Endothelial cell of umbilical vein (primary cell): ENCODE measurements at regions not wholly inside any gene's neighbourhood (a gene's known extent, or its start where the extent isn't known, plus 50 kb on each side); places are given as distances from the start of the nearest gene placed in this dataset.

Experiments used
- BruUV-seq: library from RNA; stranded (reverse); fragments of 400-500 nt; replicated peaks from 2 replicates; lab custom pipeline; 2021; lab: Mats Ljungman, UMichigan
- CTCF ChIA-PET: fragments of 300-600, 350-600 bp; sonication (Branson Sonifier 250); formaldehyde crosslinking; loops from one replicate; lab custom pipeline; 2021; ENCODE audit warnings: antibody characterized with exemption, inconsistent platforms; lab: Charles Lee
- POLR2A ChIA-PET: fragments of 300-600, 350-600 bp; sonication (Branson Sonifier 250); formaldehyde crosslinking; loops from one replicate; lab custom pipeline; 2021; ENCODE audit warnings: antibody characterized with exemption, inconsistent platforms; lab: Charles Lee
- DNase-seq: peaks from one replicate; pipeline ENCODE4 v3.0.0-alpha.2; 2011; ENCODE audit warnings: low read depth, low spot score
- FAIRE-seq: peaks from 2 replicates; lab custom pipeline; 2011; peaks lifted over from hg19 to GRCh38; lab: Jason Lieb, UNC
- H2AFZ ChIP-seq: 2 replicates; pipeline ENCODE4 v1.6.0; 2012; ENCODE audit warnings: low read depth, low read length, control low read depth, inconsistent platforms
- H3K27ac ChIP-seq: 2 replicates; pipeline ENCODE4 v1.5.1; 2011; ENCODE audit warnings: low read depth, mild to moderate bottlenecking, control low read depth, low read length, moderate library complexity; ENCODE audit not compliant: insufficient read depth
- H3K27me3 ChIP-seq, 2 experiments: 2 replicates each; pipeline versions ENCODE4 v1.6.0 to v1.6.1; 2011; ENCODE audit warnings: low read length in 2 of 2, mixed read lengths in 1 of 2; ENCODE audit not compliant: control insufficient read depth in 2 of 2, insufficient read depth in 2 of 2
- H3K36me3 ChIP-seq, 2 experiments: 2 replicates in 1 of 2; 3 replicates in 1 of 2; pipeline ENCODE4 v1.5.1; 2011; ENCODE audit warnings: low read length in 2 of 2, mild to moderate bottlenecking in 1 of 2, moderate library complexity in 1 of 2; ENCODE audit not compliant: control insufficient read depth in 2 of 2, insufficient read depth in 2 of 2; ENCODE audit errors: extremely low read depth in 1 of 2
- H3K4me1 ChIP-seq: 3 replicates; pipeline ENCODE4 v1.5.1; 2011; ENCODE audit warnings: mild to moderate bottlenecking, low read length; ENCODE audit not compliant: control insufficient read depth, insufficient read depth; ENCODE audit errors: extremely low read depth
- H3K4me2 ChIP-seq: 2 replicates; pipeline ENCODE4 v1.6.1; 2011; ENCODE audit warnings: low read length, control low read depth, mixed read lengths; ENCODE audit not compliant: insufficient read depth
- H3K4me3 ChIP-seq, 3 experiments: fragments of 200-600 bp in 1 of 3; sonication (generic), shearing (Covaris generic) in 1 of 3; replicated peaks in 1 of 3; 2 replicates each; pipeline ENCODE4 v1.5.1; 2011 to 2016; ENCODE audit warnings: control low read depth in 3 of 3, low read length in 3 of 3, mild to moderate bottlenecking in 2 of 3, inconsistent platforms in 1 of 3, low read depth in 1 of 3, moderate library complexity in 1 of 3; ENCODE audit not compliant: insufficient read depth in 1 of 3
- H3K79me2 ChIP-seq: 2 replicates; pipeline ENCODE4 v1.6.0; 2012; ENCODE audit warnings: low read length, inconsistent platforms; ENCODE audit not compliant: control insufficient read depth, insufficient read depth
- H3K9ac ChIP-seq: replicated peaks from 2 replicates; pipeline ENCODE3; 2011; ENCODE audit warnings: low read length, control low read depth; ENCODE audit not compliant: insufficient read depth; ENCODE audit errors: extremely low read depth
- H3K9me1 ChIP-seq: replicated peaks from 3 replicates; pipeline ENCODE4 v1.6.0; 2011; ENCODE audit warnings: mild to moderate bottlenecking, low read length; ENCODE audit not compliant: control insufficient read depth, insufficient read depth; ENCODE audit errors: extremely low read depth
- H3K9me3 ChIP-seq: replicated peaks from 2 replicates; pipeline ENCODE4 v1.5.1; 2012; ENCODE audit warnings: low read length, inconsistent platforms; ENCODE audit not compliant: control insufficient read depth, insufficient read depth
- H4K20me1 ChIP-seq: replicated peaks from 2 replicates; pipeline ENCODE3; 2011; ENCODE audit warnings: mild to moderate bottlenecking, low read length; ENCODE audit not compliant: control insufficient read depth, insufficient read depth; ENCODE audit errors: extremely low read depth
- CTCF ChIP-seq, 2 donors: IDR thresholded peaks; 1 replicate in 1 of 2; 2 replicates in 1 of 2; pipeline ENCODE4 v1.5.1; 2011; ENCODE audit warnings: low read length in 2 of 2, mild to moderate bottlenecking in 2 of 2, moderate library complexity in 2 of 2, control low read depth in 1 of 2, inconsistent platforms in 1 of 2, low read depth in 1 of 2; ENCODE audit not compliant: insufficient read depth in 1 of 2; ENCODE audit errors: extremely low read depth in 1 of 2
- EZH2 ChIP-seq: IDR thresholded peaks from 2 replicates; pipeline ENCODE4 v1.6.1; 2012; ENCODE audit warnings: borderline replicate concordance, low read depth, mild to moderate bottlenecking, moderate library complexity, low read length, inconsistent platforms; ENCODE audit not compliant: severe bottlenecking
- FOS ChIP-seq: IDR thresholded peaks from 2 replicates; pipeline ENCODE4 v1.6.1; 2011; ENCODE audit warnings: mild to moderate bottlenecking, low read length, moderate library complexity, borderline replicate concordance; ENCODE audit not compliant: insufficient read depth
- GATA2 ChIP-seq: IDR thresholded peaks from 2 replicates; pipeline ENCODE4 v1.7.0; 2011; ENCODE audit warnings: low read depth, mild to moderate bottlenecking, moderate library complexity, mixed read lengths, low read length; ENCODE audit not compliant: insufficient read length, insufficient read depth
- JUN ChIP-seq: IDR thresholded peaks from 2 replicates; pipeline ENCODE4 v1.6.1; 2011; ENCODE audit warnings: borderline replicate concordance, low read depth; ENCODE audit not compliant: insufficient read length, insufficient read depth
- MYC ChIP-seq: IDR thresholded peaks from one replicate; pipeline ENCODE4 v1.6.1; 2011; ENCODE audit warnings: mild to moderate bottlenecking, low read depth, low read length
- POLR2AphosphoS5 ChIP-seq: IDR thresholded peaks from 2 replicates; pipeline ENCODE4 v1.6.1; 2012; ENCODE audit warnings: low read depth, mild to moderate bottlenecking, control low read depth, low read length, moderate library complexity; ENCODE audit not compliant: insufficient read depth
- dilution Hi-C: fragments of 300-500 bp; cut with MboI; formaldehyde crosslinking; loops from one replicate; pipeline ENCODE4 v1.15.0; 2019; ENCODE audit warnings: low sequenced_read_pairs; ENCODE audit not compliant: extremely low pct_ligation_motif_present
- intact Hi-C: fragments of 100-400 bp; cut with micrococcal nuclease; formaldehyde crosslinking; loops from one replicate; pipeline ENCODE4 v1.10.0; 2022

GRCh38 chr1:59237900-59238299, 59.0 kb upstream of the FGGY start:
- no TSS peak for BruUV-seq
- intact Hi-C loops (no loop called here), dilution Hi-C loops (no loop called here)
- H3K9ac ChIP-seq: no peak overlapping the region
- no peaks in the 10 kb centered on the region for H3K79me2 ChIP-seq
- no peak overlapping the region for H2AFZ ChIP-seq
- ChIA-PET POLR2A (no interaction called here), CTCF (no interaction called here)
- no peak overlapping the region for H3K4me2 ChIP-seq
- FAIRE-seq: peak; percentile 46
- H4K20me1 ChIP-seq: no peaks in the 10 kb centered on the region
- no peak overlapping the region for H3K4me3 ChIP-seq
- no peaks in the 10 kb centered on the region for H3K9me1 ChIP-seq
- H3K4me1 ChIP-seq: no peaks in the 10 kb centered on the region
- no peak for DNase-seq
- TF ChIP-seq GATA2: no peak
- peak; percentile 5 for TF ChIP-seq FOS
- TF ChIP-seq CTCF (IDR thresholded peaks at IDR 0.05; ENCODE audit: extremely low read depth in 1 of 2, insufficient read depth in 1 of 2, low read depth in 1 of 2, low read length in 2 of 2): no peak
- TF ChIP-seq POLR2AphosphoS5: no peak
- H3K27ac ChIP-seq: no peak overlapping the region
- H3K9me3 ChIP-seq: no peaks in the 10 kb centered on the region
- H3K36me3 ChIP-seq: no peaks in the 10 kb centered on the region
- H3K27me3 ChIP-seq: no peaks in the 10 kb centered on the region

- dilution Hi-C loops (no loop called here), intact Hi-C loops (no loop called here)
- Histone ChIP-seq H4K20me1 (no peaks in the 10 kb centered on the region), H3K9me1 (no peaks in the 10 kb centered on the region), H3K79me2 (no peaks in the 10 kb centered on the region), H3K4me2 (no peak overlapping the region), H3K4me1 (no peaks in the 10 kb centered on the region), H3K36me3 (no peaks in the 10 kb centered on the region), H2AFZ (no peak overlapping the region), H3K27ac (no peak overlapping the region), H3K9ac (no peak overlapping the region), H3K27me3 (no peaks in the 10 kb centered on the region), H3K4me3 (no peak overlapping the region), H3K9me3 (no peaks in the 10 kb centered on the region)
- CTCF ChIA-PET: no interaction called here
- TF ChIP-seq POLR2AphosphoS5 (no peak), JUN (no peak), MYC (no peak), CTCF (IDR thresholded peaks at IDR 0.05; ENCODE audit: extremely low read depth in 1 of 2, insufficient read depth in 1 of 2, low read depth in 1 of 2, low read length in 2 of 2) (no peak), FOS (no peak), EZH2 (no peak)
- DNase-seq (no peak), FAIRE-seq (no peak)
- no TSS peak for BruUV-seq
- POLR2A ChIA-PET: no interaction called here
Observed at GRCh38 chr1:59238333-59238934, 58.5 kb upstream of the FGGY start.
